ENCODE measurements at regions not wholly inside any gene's neighbourhood (a gene's known extent, or its start where the extent isn't known, plus 50 kb on each side); places are given as distances from the start of the nearest gene placed in this dataset.

GRCh38 chr4:140291259-140291658 is 82.2 kb upstream of the SCOC start:
- no peak for ATAC-seq
- H3K9me3 Mint-ChIP-seq = no peaks in the 10 kb centered on the region
- no peaks in the 10 kb centered on the region for H3K36me3 Mint-ChIP-seq
- no peak for DNase-seq (ENCODE audit: low spot score in 2 of 2)
- H3K27ac Mint-ChIP-seq = no peak overlapping the region

- H3K27ac Mint-ChIP-seq = no peak overlapping the region
- ATAC-seq (no peak), DNase-seq (ENCODE audit: low spot score in 2 of 2) (no peak)
- H3K9me3 Mint-ChIP-seq = no peaks in the 10 kb centered on the region
- no peaks in the 10 kb centered on the region for H3K36me3 Mint-ChIP-seq
Observed at GRCh38 chr4:140289486-140289885, 84.0 kb upstream of the SCOC start.

- no peaks in the 10 kb centered on the region for H3K36me3 Mint-ChIP-seq
- no peak overlapping the region for H3K27ac Mint-ChIP-seq
- no peak for ATAC-seq
- H3K9me3 Mint-ChIP-seq = no peaks in the 10 kb centered on the region
- DNase-seq (ENCODE audit: low spot score in 2 of 2) = no peak
Observed at GRCh38 chr4:140286456-140286855, 87.0 kb upstream of the SCOC start.

GRCh38 chr4:140284456-140284855 is 89.0 kb upstream of the SCOC start:
- no peak for ATAC-seq
- no peak overlapping the region for H3K27ac Mint-ChIP-seq
- H3K36me3 Mint-ChIP-seq = no peaks in the 10 kb centered on the region
- no peaks in the 10 kb centered on the region for H3K9me3 Mint-ChIP-seq
- DNase-seq (ENCODE audit: low spot score in 2 of 2) = no peak

GRCh38 chr4:140281828-140282552 is 91.5 kb upstream of the SCOC start:
- H3K27ac Mint-ChIP-seq = no peak overlapping the region
- H3K9me3 Mint-ChIP-seq = peaks cover 0 to 4% of the 10 kb centered on the region in 2 donors
- ATAC-seq = no peak
- DNase-seq (ENCODE audit: low spot score in 2 of 2) = no peak
- H3K36me3 Mint-ChIP-seq = no peaks in the 10 kb centered on the region

GRCh38 chr4:140277576-140277975 is 95.9 kb upstream of the SCOC start:
- ATAC-seq = no peak
- no peak for DNase-seq (ENCODE audit: low spot score in 2 of 2)
- H3K36me3 Mint-ChIP-seq = no peaks in the 10 kb centered on the region
- no peak overlapping the region for H3K27ac Mint-ChIP-seq
- peaks cover 0 to 4% of the 10 kb centered on the region in 2 donors for H3K9me3 Mint-ChIP-seq

- DNase-seq (ENCODE audit: low spot score in 2 of 2) (no peak), ATAC-seq (no peak)
- H3K9me3 Mint-ChIP-seq = no peaks in the 10 kb centered on the region
- no peak overlapping the region for H3K27ac Mint-ChIP-seq
- no peaks in the 10 kb centered on the region for H3K36me3 Mint-ChIP-seq
Observed at GRCh38 chr4:140271553-140271952, 101.9 kb upstream of the SCOC start.

GRCh38 chr4:140269369-140269768 is 104.1 kb upstream of the SCOC start:
- no peaks in the 10 kb centered on the region for H3K36me3 Mint-ChIP-seq
- no peak for DNase-seq (ENCODE audit: low spot score in 2 of 2)
- ATAC-seq = no peak
- no peak overlapping the region for H3K27ac Mint-ChIP-seq
- no peaks in the 10 kb centered on the region for H3K9me3 Mint-ChIP-seq

- Mint-ChIP-seq H3K9me3 (no peaks in the 10 kb centered on the region), H3K27ac (peak overlapping the region in 1 of 2 donors; percentile 30), H3K36me3 (no peaks in the 10 kb centered on the region)
- ATAC-seq (no peak), DNase-seq (ENCODE audit: low spot score in 2 of 2) (no peak)
Observed at GRCh38 chr4:140268186-140268841, 105.1 kb upstream of the SCOC start.

GRCh38 chr4:140267576-140267975 is 105.9 kb upstream of the SCOC start:
- Mint-ChIP-seq H3K9me3 (no peaks in the 10 kb centered on the region), H3K36me3 (no peaks in the 10 kb centered on the region), H3K27ac (no peak overlapping the region)
- DNase-seq (ENCODE audit: low spot score in 2 of 2) (no peak), ATAC-seq (no peak)

GRCh38 chr4:140266958-140267568 is 106.4 kb upstream of the SCOC start:
- no peak overlapping the region for H3K27ac Mint-ChIP-seq
- DNase-seq (ENCODE audit: low spot score in 2 of 2) (no peak), ATAC-seq (peak in 1 of 2 donors; percentile 39)
- H3K36me3 Mint-ChIP-seq = no peaks in the 10 kb centered on the region
- no peaks in the 10 kb centered on the region for H3K9me3 Mint-ChIP-seq

- no peak for ATAC-seq
- Mint-ChIP-seq H3K36me3 (no peaks in the 10 kb centered on the region), H3K9me3 (no peaks in the 10 kb centered on the region), H3K27ac (no peak overlapping the region)
- DNase-seq (ENCODE audit: low spot score in 2 of 2) = no peak
Observed at GRCh38 chr4:140260227-140260626, 106.2 kb upstream of the MAML3 start.

- no peaks in the 10 kb centered on the region for H3K9me3 Mint-ChIP-seq
- no peaks in the 10 kb centered on the region for H3K36me3 Mint-ChIP-seq
- ATAC-seq (no peak), DNase-seq (ENCODE audit: low spot score in 2 of 2) (no peak)
- H3K27ac Mint-ChIP-seq = no peak overlapping the region
Observed at GRCh38 chr4:140258476-140258875, 104.5 kb upstream of the MAML3 start.

- ATAC-seq = no peak
- peak overlapping the region in 1 of 2 donors; percentile 44 for H3K27ac Mint-ChIP-seq
- no peaks in the 10 kb centered on the region for H3K9me3 Mint-ChIP-seq
- H3K36me3 Mint-ChIP-seq = no peaks in the 10 kb centered on the region
- DNase-seq (ENCODE audit: low spot score in 2 of 2) = no peak
Observed at GRCh38 chr4:140257461-140258305, 103.7 kb upstream of the MAML3 start.

GRCh38 chr4:140256941-140257340 is 103.0 kb upstream of the MAML3 start:
- H3K27ac Mint-ChIP-seq = no peak overlapping the region
- no peak for ATAC-seq
- H3K36me3 Mint-ChIP-seq = no peaks in the 10 kb centered on the region
- H3K9me3 Mint-ChIP-seq = no peaks in the 10 kb centered on the region
- no peak for DNase-seq (ENCODE audit: low spot score in 2 of 2)

GRCh38 chr4:140256335-140256734 is 102.4 kb upstream of the MAML3 start:
- Mint-ChIP-seq H3K9me3 (no peaks in the 10 kb centered on the region), H3K36me3 (no peaks in the 10 kb centered on the region), H3K27ac (no peak overlapping the region)
- DNase-seq (ENCODE audit: low spot score in 2 of 2) (no peak), ATAC-seq (peak; percentile 25 to 57)

- Mint-ChIP-seq H3K9me3 (no peaks in the 10 kb centered on the region), H3K36me3 (no peaks in the 10 kb centered on the region), H3K27ac (no peak overlapping the region)
- ATAC-seq = peak; percentile 41 to 64
- no peak for DNase-seq (ENCODE audit: low spot score in 2 of 2)
Observed at GRCh38 chr4:140255927-140256326, 101.9 kb upstream of the MAML3 start.
